Medulla oblongata (tissue), 1 donor: ENCODE measurements at regions not wholly inside any gene's neighbourhood (a gene's known extent, or its start where the extent isn't known, plus 50 kb on each side); places are given as distances from the start of the nearest gene placed in this dataset.

Experiments
- DNase-seq: peaks from one replicate; pipeline ENCODE4 v3.0.0-alpha.2; 2015; ENCODE audit errors: extremely low spot score

- DNase-seq = no peak
Observed at GRCh38 chr12:96132819-96133218, 61.4 kb upstream of the ELK3 start.

- no peak for DNase-seq
Observed at GRCh38 chr12:96134200-96134599, 60.0 kb upstream of the ELK3 start.

GRCh38 chr12:96136161-96136560 is 58.0 kb upstream of the ELK3 start:
- no peak for DNase-seq

GRCh38 chr12:96136725-96137378 is 57.3 kb upstream of the ELK3 start:
- no peak for DNase-seq

GRCh38 chr12:96140174-96140573 is 54.0 kb upstream of the ELK3 start:
- DNase-seq = no peak

GRCh38 chr12:96141216-96141912 is 52.8 kb upstream of the ELK3 start:
- DNase-seq = no peak

- no peak for DNase-seq
Observed at GRCh38 chr12:96143392-96143791, 50.8 kb upstream of the ELK3 start.

- DNase-seq = no peak
Observed at GRCh38 chr12:96143827-96144565, 50.2 kb upstream of the ELK3 start.
